SK-N-MC (cell line): ENCODE measurements at regions not wholly inside any gene's neighbourhood (a gene's known extent, or its start where the extent isn't known, plus 50 kb on each side); places are given as distances from the start of the nearest gene placed in this dataset.

ENCODE experiments used
- EZH2 ChIP-seq: fragments of 200-600 bp; sonication (generic); IDR thresholded peaks from one replicate; pipeline ENCODE4 v1.6.1; 2017; ENCODE audit warnings: antibody characterized with exemption
- FOXP2 ChIP-seq: optimal IDR thresholded peaks from 2 replicates; pipeline ENCODE3; 2011; ENCODE audit warnings: mild to moderate bottlenecking, moderate library complexity; ENCODE audit not compliant: insufficient read depth; ENCODE audit errors: extremely low read length, control extremely low read depth
- POLR2AphosphoS5 ChIP-seq: IDR thresholded peaks from 2 replicates; pipeline ENCODE4 v1.6.1; 2012; ENCODE audit warnings: mild to moderate bottlenecking, low read depth, low read length, borderline replicate concordance

DNA sequence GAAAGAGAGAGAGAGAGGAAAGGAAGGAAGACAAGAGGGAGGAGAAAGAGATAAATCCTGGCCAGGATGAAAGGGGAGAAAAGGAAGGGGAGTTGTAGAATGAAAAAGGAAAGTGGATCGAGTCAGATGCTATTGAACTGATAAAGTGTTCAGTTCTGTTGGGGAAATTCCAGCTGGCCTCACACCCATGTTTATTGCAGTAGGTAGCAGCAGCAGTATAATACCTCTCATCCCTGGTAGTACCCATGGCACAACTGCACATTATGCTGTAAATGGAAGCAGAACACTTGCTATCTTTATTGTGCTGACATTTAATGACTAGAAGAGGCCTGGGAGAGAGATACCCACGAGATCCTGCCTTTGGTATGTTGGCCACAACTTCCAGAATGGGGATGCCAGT, 178.1 kb downstream of the EVX1 start:
- TF ChIP-seq POLR2AphosphoS5 (no peak), EZH2 (no peak), FOXP2 (no peak)
